ENCODE measurements at regions not wholly inside any gene's neighbourhood (a gene's known extent, or its start where the extent isn't known, plus 50 kb on each side); places are given as distances from the start of the nearest gene placed in this dataset.

DNA sequence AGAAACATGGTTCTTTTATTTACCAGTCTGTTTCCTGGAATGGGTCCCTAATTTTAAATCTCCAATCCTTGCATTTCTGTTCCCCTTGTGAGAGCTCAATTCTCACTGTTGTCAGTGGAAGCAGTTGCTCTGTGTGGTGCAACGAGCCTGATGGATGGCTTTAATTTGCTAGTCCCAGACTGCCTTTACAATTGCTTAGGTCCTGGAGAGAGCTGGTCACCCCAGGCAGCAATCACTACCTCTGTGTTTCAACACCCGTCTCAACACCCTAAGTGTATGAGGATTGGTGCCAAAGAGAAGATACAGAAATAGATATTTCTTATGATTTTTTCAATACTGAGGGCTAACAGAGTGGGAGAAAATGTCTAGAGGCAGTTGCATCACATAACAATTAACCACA, 873.8 kb downstream of the GLUD2 start:
- TF ChIP-seq POLR2AphosphoS5 (IDR thresholded peaks at IDR 0.05; ENCODE audit: low read depth, low read length) (no peak), SIN3A (IDR thresholded peaks at IDR 0.05; ENCODE audit: borderline replicate concordance, insufficient read depth, low read length) (no peak)
- TF ChIP-seq, protein P1, sequence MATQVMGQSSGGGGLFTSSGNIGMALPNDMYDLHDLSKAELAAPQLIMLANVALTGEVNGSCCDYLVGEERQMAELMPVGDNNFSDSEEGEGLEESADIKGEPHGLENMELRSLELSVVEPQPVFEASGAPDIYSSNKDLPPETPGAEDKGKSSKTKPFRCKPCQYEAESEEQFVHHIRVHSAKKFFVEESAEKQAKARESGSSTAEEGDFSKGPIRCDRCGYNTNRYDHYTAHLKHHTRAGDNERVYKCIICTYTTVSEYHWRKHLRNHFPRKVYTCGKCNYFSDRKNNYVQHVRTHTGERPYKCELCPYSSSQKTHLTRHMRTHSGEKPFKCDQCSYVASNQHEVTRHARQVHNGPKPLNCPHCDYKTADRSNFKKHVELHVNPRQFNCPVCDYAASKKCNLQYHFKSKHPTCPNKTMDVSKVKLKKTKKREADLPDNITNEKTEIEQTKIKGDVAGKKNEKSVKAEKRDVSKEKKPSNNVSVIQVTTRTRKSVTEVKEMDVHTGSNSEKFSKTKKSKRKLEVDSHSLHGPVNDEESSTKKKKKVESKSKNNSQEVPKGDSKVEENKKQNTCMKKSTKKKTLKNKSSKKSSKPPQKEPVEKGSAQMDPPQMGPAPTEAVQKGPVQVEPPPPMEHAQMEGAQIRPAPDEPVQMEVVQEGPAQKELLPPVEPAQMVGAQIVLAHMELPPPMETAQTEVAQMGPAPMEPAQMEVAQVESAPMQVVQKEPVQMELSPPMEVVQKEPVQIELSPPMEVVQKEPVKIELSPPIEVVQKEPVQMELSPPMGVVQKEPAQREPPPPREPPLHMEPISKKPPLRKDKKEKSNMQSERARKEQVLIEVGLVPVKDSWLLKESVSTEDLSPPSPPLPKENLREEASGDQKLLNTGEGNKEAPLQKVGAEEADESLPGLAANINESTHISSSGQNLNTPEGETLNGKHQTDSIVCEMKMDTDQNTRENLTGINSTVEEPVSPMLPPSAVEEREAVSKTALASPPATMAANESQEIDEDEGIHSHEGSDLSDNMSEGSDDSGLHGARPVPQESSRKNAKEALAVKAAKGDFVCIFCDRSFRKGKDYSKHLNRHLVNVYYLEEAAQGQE (IDR thresholded peaks at IDR 0.05; ENCODE audit: insufficient read depth in 1 of 2, low read depth in 2 of 2, low read length in 2 of 2) = no peak

Data from PFSK-1 (cell line).